Urinary bladder (tissue), 3 donors: ENCODE measurements at regions not wholly inside any gene's neighbourhood (a gene's known extent, or its start where the extent isn't known, plus 50 kb on each side); places are given as distances from the start of the nearest gene placed in this dataset.

Experiments used
- DNase-seq: peaks from one replicate; pipeline ENCODE4 v3.0.0-alpha.2; 2015; ENCODE audit errors: extremely low spot score
- H3K27ac ChIP-seq: one replicate; pipeline ENCODE4 v1.5.1; 2013; ENCODE audit warnings: low read depth, mild to moderate bottlenecking, moderate library complexity
- H3K36me3 ChIP-seq: one replicate; pipeline ENCODE4 v1.6.1; 2013; ENCODE audit warnings: mild to moderate bottlenecking, moderate library complexity; ENCODE audit not compliant: insufficient read depth
- H3K4me1 ChIP-seq: one replicate; pipeline ENCODE4 v1.6.1; 2013; ENCODE audit warnings: mild to moderate bottlenecking, moderate library complexity; ENCODE audit not compliant: insufficient read depth
- H3K4me3 ChIP-seq: one replicate; pipeline ENCODE4 v1.5.1; 2013; ENCODE audit warnings: low read depth, low read length
- WGBS: extraction: QIAGEN DNeasy Blood & Tissue Kit; methylation state at CpG from one replicate; pipeline ENCODE4 v1.1.7; 2013; 5-methylcytosine and 5-hydroxymethylcytosine counted together
- donor health status: healthy with polysubstance abuse.
- donor health status: healthy.

DNA sequence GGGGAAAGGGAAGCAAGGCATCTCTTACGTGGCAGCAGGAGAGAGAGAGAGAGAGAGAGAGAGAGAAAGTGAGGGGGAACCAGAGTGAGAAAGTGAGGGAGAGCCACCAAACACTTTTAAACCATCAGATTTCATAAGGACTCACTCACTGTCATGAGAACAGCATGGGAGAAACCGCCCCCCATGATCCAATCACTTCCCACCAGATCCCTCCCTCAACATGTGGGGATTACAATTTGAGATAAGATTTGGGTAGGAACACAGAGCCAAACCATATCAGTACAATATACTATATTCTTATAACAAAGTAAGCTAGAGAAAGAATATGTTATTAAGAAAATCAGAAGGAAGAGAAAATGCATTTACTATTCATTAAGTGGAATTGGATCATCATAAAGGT, 53.7 kb upstream of the PLXNC1 start:
- Histone ChIP-seq H3K4me1 (no peaks in the 10 kb centered on the region), H3K4me3 (no peak overlapping the region), H3K27ac (no peak overlapping the region), H3K36me3 (no peaks in the 10 kb centered on the region)
- WGBS = 92% methylated on average over 2 of the region's 2 CpGs
- DNase-seq = no peak

- 80% methylated on average over 2 of the region's 2 CpGs for WGBS
- no peak overlapping the region for H3K27ac ChIP-seq
Observed at GRCh38 chr12:94095618-94096017, 52.8 kb upstream of the PLXNC1 start.

GRCh38 chr12:94098466-94098865, 49.9 kb upstream of the PLXNC1 start:
- H3K36me3 ChIP-seq = no peaks in the 10 kb centered on the region
- H3K4me1 ChIP-seq = no peaks in the 10 kb centered on the region
- WGBS = 61% methylated on average over 3 of the region's 3 CpGs
- no peak overlapping the region for H3K4me3 ChIP-seq
- no peak for DNase-seq
- H3K27ac ChIP-seq = no peak overlapping the region

More at GRCh38 chr12:94095618-94096017, 52.8 kb upstream of the PLXNC1 start:
- no peak for DNase-seq
- Histone ChIP-seq H3K36me3 (no peaks in the 10 kb centered on the region), H3K4me1 (no peaks in the 10 kb centered on the region), H3K4me3 (no peak overlapping the region)
